ENCODE measurements at regions not wholly inside any gene's neighbourhood (a gene's known extent, or its start where the extent isn't known, plus 50 kb on each side); places are given as distances from the start of the nearest gene placed in this dataset.

DNA sequence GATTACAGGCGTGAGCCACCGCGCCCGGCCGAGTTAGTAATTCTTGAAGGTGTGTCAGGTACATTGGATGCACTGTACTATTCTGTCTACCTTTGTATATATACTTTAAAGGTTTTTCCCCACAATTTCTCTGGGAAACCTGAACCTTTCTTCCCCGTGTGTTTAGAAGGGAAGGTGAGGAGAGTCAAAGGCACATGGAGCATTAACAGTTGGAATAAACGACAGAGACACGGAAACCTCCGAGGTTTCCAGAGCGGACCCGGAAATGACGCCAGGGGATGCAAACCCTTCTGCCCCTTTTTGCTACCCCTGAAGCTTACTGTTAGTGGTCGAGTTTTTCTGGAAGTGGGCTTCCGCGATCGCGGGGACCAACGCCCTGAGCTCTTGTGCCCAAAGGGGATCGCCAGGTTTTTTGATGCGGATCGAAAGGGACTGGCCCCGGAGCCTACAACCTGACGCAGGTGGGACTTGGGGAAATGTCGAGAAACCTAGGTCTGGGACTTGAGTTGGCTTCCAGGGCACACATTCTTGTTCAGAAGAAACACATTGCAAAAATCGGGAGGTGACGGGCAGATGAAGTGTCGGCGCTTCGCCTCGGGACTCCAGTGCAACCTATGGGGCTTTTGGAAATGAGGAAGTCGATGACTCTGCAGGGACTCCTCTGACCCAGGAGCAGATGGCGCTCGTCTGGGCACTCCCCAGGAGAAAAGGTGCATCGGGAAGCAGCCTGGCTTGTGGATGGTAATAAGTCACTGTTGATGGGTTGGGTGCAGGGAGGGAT lies 218.2 kb downstream of the OR2B2 start:
- TF ChIP-seq EZH2phosphoT487 (IDR thresholded peaks at IDR 0.05; ENCODE audit: borderline replicate concordance, low read length) = no peak
- no peak for TF ChIP-seq EZH2 (IDR thresholded peaks at IDR 0.05; ENCODE audit: low read length, unreplicated experiment)

Data from PC-3 (cell line).